HG03520 (cell line): ENCODE measurements at regions not wholly inside any gene's neighbourhood (a gene's known extent, or its start where the extent isn't known, plus 50 kb on each side); places are given as distances from the start of the nearest gene placed in this dataset.

Source experiments
- ATAC-seq: cut with Tn5 transposase; IDR thresholded peaks from one replicate; pipeline ENCODE4 v1.9.1; 2021; ENCODE audit warnings: mild to moderate bottlenecking, moderate library complexity; ENCODE audit not compliant: unreplicated experiment

GRCh38 chr2:126792186-126792585 lies 106.5 kb upstream of the TEX51 start:
- ATAC-seq = no peak

- ATAC-seq = no peak
Observed at GRCh38 chr2:126792993-126793392, 105.7 kb upstream of the TEX51 start.

- no peak for ATAC-seq
Observed at GRCh38 chr2:126793885-126794613, 104.6 kb upstream of the TEX51 start.

- no peak for ATAC-seq
Observed at GRCh38 chr2:126795656-126796055, 103.0 kb upstream of the TEX51 start.

GRCh38 chr2:126796931-126797621 lies 101.6 kb upstream of the TEX51 start:
- no peak for ATAC-seq

- no peak for ATAC-seq
Observed at GRCh38 chr2:126797622-126798275, 100.9 kb upstream of the TEX51 start.

GRCh38 chr2:126798276-126799140 lies 100.2 kb upstream of the TEX51 start:
- ATAC-seq = no peak

- ATAC-seq = no peak
Observed at GRCh38 chr2:126799301-126799700, 99.4 kb upstream of the TEX51 start.

GRCh38 chr2:126801473-126801872 lies 97.2 kb upstream of the TEX51 start:
- ATAC-seq = no peak

- ATAC-seq = no peak
Observed at GRCh38 chr2:126802316-126802715, 96.4 kb upstream of the TEX51 start.

- no peak for ATAC-seq
Observed at GRCh38 chr2:126802774-126803433, 95.8 kb upstream of the TEX51 start.

GRCh38 chr2:126803434-126803775 lies 95.3 kb upstream of the TEX51 start:
- no peak for ATAC-seq

- ATAC-seq = no peak
Observed at GRCh38 chr2:126804347-126804746, 94.3 kb upstream of the TEX51 start.

GRCh38 chr2:126808929-126809328 lies 89.8 kb upstream of the TEX51 start:
- ATAC-seq = no peak

- no peak for ATAC-seq
Observed at GRCh38 chr2:126809340-126809739, 89.3 kb upstream of the TEX51 start.

- no peak for ATAC-seq
Observed at GRCh38 chr2:126810001-126810400, 88.7 kb upstream of the TEX51 start.

GRCh38 chr2:126811101-126811500 lies 87.6 kb upstream of the TEX51 start:
- no peak for ATAC-seq

- no peak for ATAC-seq
Observed at GRCh38 chr2:126817172-126817571, 81.5 kb upstream of the TEX51 start.

- ATAC-seq = no peak
Observed at GRCh38 chr2:126822115-126822514, 76.6 kb upstream of the TEX51 start.

GRCh38 chr2:126822921-126823320 lies 75.8 kb upstream of the TEX51 start:
- no peak for ATAC-seq

GRCh38 chr2:126823951-126824350 lies 74.7 kb upstream of the TEX51 start:
- no peak for ATAC-seq
